SH-SY5Y (cell line): ENCODE measurements at regions not wholly inside any gene's neighbourhood (a gene's known extent, or its start where the extent isn't known, plus 50 kb on each side); places are given as distances from the start of the nearest gene placed in this dataset.

Source experiments
- GATA2 ChIP-seq: IDR thresholded peaks from 2 replicates; pipeline ENCODE4 v1.6.1; 2011; ENCODE audit warnings: mild to moderate bottlenecking, low read depth, low read length
- GATA3 ChIP-seq: IDR thresholded peaks from 2 replicates; pipeline ENCODE4 v1.6.1; 2011; ENCODE audit warnings: low read depth, mild to moderate bottlenecking, low read length, moderate library complexity

GRCh38 chr9:79974806-79975422 lies 403.1 kb downstream of the TLE4 start:
- TF ChIP-seq GATA2 (no peak), GATA3 (no peak)
